Heart right ventricle (tissue), 16 donors: ENCODE measurements at regions not wholly inside any gene's neighbourhood (a gene's known extent, or its start where the extent isn't known, plus 50 kb on each side); places are given as distances from the start of the nearest gene placed in this dataset.

Experiments used
- ATAC-seq, 8 donors: fragments of 200-7000 bp; cut with Tn5 transposase; one replicate each; pipeline ENCODE4 v1.9.1; 2020; ENCODE audit warnings: mild to moderate bottlenecking in 8 of 8, moderate library complexity in 8 of 8, moderate number of reproducible peaks in 1 of 8
- DNase-seq, 2 donors: peaks; one replicate each; pipeline ENCODE4 v3.0.0-alpha.2; 2020
- H3K27ac ChIP-seq, 10 donors: fragments of 200-600 bp; sonication (generic) in 2 of 10; one replicate each; pipeline versions ENCODE4 v1.5.0 to v1.8.0; 2020 to 2022; ENCODE audit warnings: mild to moderate bottlenecking in 3 of 10
- H3K27me3 ChIP-seq, 7 donors: fragments of 200-600 bp; one replicate each; pipeline ENCODE4 v1.8.0; 2021 to 2022; ENCODE audit warnings: mild to moderate bottlenecking in 2 of 7
- H3K36me3 ChIP-seq, 9 donors: fragments of 200-600 bp; sonication (generic) in 1 of 9; one replicate each; pipeline versions ENCODE4 v1.5.0 to v1.8.0; 2020 to 2022; ENCODE audit warnings: mild to moderate bottlenecking in 2 of 9
- H3K4me1 ChIP-seq, 9 donors: fragments of 200-600 bp; sonication (generic) in 1 of 9; one replicate each; pipeline versions ENCODE4 v1.5.0 to v1.8.0; 2020 to 2022; ENCODE audit warnings: mild to moderate bottlenecking in 4 of 9
- H3K4me3 ChIP-seq, 10 donors: fragments of 200-600 bp; sonication (generic) in 2 of 10; one replicate each; pipeline versions ENCODE4 v1.5.0 to v1.8.0; 2020 to 2022; ENCODE audit warnings: mild to moderate bottlenecking in 7 of 10, moderate library complexity in 2 of 10
- H3K9me3 ChIP-seq, 11 donors: fragments of 200-600 bp in 10 of 11; sonication (generic) in 2 of 11; one replicate each; pipeline versions ENCODE4 v1.5.0 to v1.8.0; 2013 to 2022; ENCODE audit warnings: mild to moderate bottlenecking in 2 of 11, control low read depth in 1 of 11, moderate library complexity in 1 of 11
- CTCF ChIP-seq, 9 donors: fragments of 200-600 bp; sonication (generic) in 2 of 9; IDR thresholded peaks; one replicate each; pipeline versions ENCODE4 v1.5.0 to v1.8.0; 2021 to 2022; ENCODE audit warnings: antibody characterized with exemption in 9 of 9, mild to moderate bottlenecking in 5 of 9, moderate library complexity in 1 of 9
- WGBS, 2 donors: extraction: QIAGEN DNeasy Blood & Tissue Kit; methylation state at CpG; one replicate each; pipeline ENCODE4 v1.1.7; 2013; ENCODE audit warnings: inconsistent platforms in 1 of 2; 5-methylcytosine and 5-hydroxymethylcytosine counted together
- intact Hi-C, 10 donors: fragments of 100-400 bp; cut with DNase I; formaldehyde crosslinking; loops; one replicate each; pipeline versions ENCODE4 v1.11.1 to v1.14.2; 2022
- donor health status: Arrhythmogenic right ventricular cardiomyopathy.
- donor health status: ischemic (EF 13 %, LVEDD 7.1; RV severe dilation, severe dysfunction).
- donor health status: healthy with polysubstance abuse.
- donor health status: DM: no; HTN: yes; CAD: no.
- donor health status: DM: no; HTN: no; CAD: no.
- donor health status: ischemic (EF 25% LVEDD 6.9; RV normal size, moderate dysfunction).
- donor health status: ischemic (EF 25% LVEDD 5.7; RV mildly dilated, moderate dysfunction).
- donor health status: healthy.
- donor health status: DM: yes; HTN: yes; CAD: no.
- donor health status: Ischemic cardiomyopathy.
- donor health status: ischemic (EF 35%, LVEDD 5.7; RV mildly dilated, moderate dysfunction).
- donor health status: nonischemic (EF 11% LVEDD 7.7; RV severe dilation, severe dysfunction).
- donor health status: DM: yes; HTN: yes; CAD: no.
- donor health status: PGD.
- donor health status: ischemic (EF 29% LVEDD 5.4; RV normal size, mild dysfunction).
- donor health status: nonischemic (EF 23%, LVEDD 6.1; RV moderate dilation, normal function).

- H3K9me3 ChIP-seq: peaks cover 0 to under 1% (median 0%) of the 10 kb centered on the region in 11 donors
- H3K27me3 ChIP-seq: no peaks in the 10 kb centered on the region
- intact Hi-C loops: no loop called here
- H3K4me3 ChIP-seq: no peak overlapping the region
- H3K4me1 ChIP-seq: no peaks in the 10 kb centered on the region
- H3K36me3 ChIP-seq: no peaks in the 10 kb centered on the region
- TF ChIP-seq CTCF (IDR thresholded peaks at IDR 0.05): no peak
- H3K27ac ChIP-seq: no peak overlapping the region
- DNase-seq (no peak), ATAC-seq (no peak)
- 78 to 91% methylated on average over 5 of the region's 5 CpGs for WGBS, 2 donors
Measured at GRCh38 chr15:37856109-37856508, 78.3 kb upstream of the TMCO5A start.

- intact Hi-C loops: no loop called here
- no peak overlapping the region for H3K4me3 ChIP-seq
- no peak overlapping the region for H3K27ac ChIP-seq
- DNase-seq (no peak), ATAC-seq (no peak)
- no peak for TF ChIP-seq CTCF (IDR thresholded peaks at IDR 0.05)
- H3K36me3 ChIP-seq: no peaks in the 10 kb centered on the region
- 88 to 90% methylated on average over 2 of the region's 2 CpGs for WGBS, 2 donors
- peaks cover 0 to 5% (median 0%) of the 10 kb centered on the region in 7 donors for H3K27me3 ChIP-seq
- H3K4me1 ChIP-seq: no peaks in the 10 kb centered on the region
- H3K9me3 ChIP-seq: no peaks in the 10 kb centered on the region
Measured at GRCh38 chr15:37860896-37861295, 73.5 kb upstream of the TMCO5A start.

- Histone ChIP-seq H3K27me3 (peaks cover 0 to 5% (median 0%) of the 10 kb centered on the region in 7 donors), H3K4me1 (no peaks in the 10 kb centered on the region), H3K36me3 (no peaks in the 10 kb centered on the region), H3K4me3 (no peak overlapping the region), H3K9me3 (no peaks in the 10 kb centered on the region), H3K27ac (no peak overlapping the region)
- no peak for TF ChIP-seq CTCF (IDR thresholded peaks at IDR 0.05)
- intact Hi-C loops: no loop called here
- WGBS, 2 donors: 89 to 91% methylated on average over 1 of the region's 1 CpG
- ATAC-seq: no peak
- DNase-seq: no peak
Measured at GRCh38 chr15:37865687-37866086, 68.8 kb upstream of the TMCO5A start.

GRCh38 chr15:37870711-37871110 lies 63.7 kb upstream of the TMCO5A start:
- Histone ChIP-seq H3K27ac (no peak overlapping the region), H3K4me3 (no peak overlapping the region), H3K36me3 (no peaks in the 10 kb centered on the region), H3K9me3 (no peaks in the 10 kb centered on the region), H3K27me3 (peaks cover 0 to 10% (median 0%) of the 10 kb centered on the region in 7 donors), H3K4me1 (no peaks in the 10 kb centered on the region)
- DNase-seq (no peak), ATAC-seq (no peak)
- TF ChIP-seq CTCF (IDR thresholded peaks at IDR 0.05): no peak
- intact Hi-C loops: loop anchor here in 1 of 10 donors (10.0 kb wide), 1 partner anchor 726 kb away; no protein-coding TSS in a partner anchor
